Prostate gland (tissue), 2 donors: ENCODE measurements at regions not wholly inside any gene's neighbourhood (a gene's known extent, or its start where the extent isn't known, plus 50 kb on each side); places are given as distances from the start of the nearest gene placed in this dataset.
"Not testable (repeated sequence)": the region's sequence is repeated elsewhere in the genome, so short reads cannot be mapped to it uniquely, and the experiment has no call there.

Experiments
- DNase-seq: peaks from one replicate; pipeline ENCODE4 v3.0.0-alpha.2; 2019; ENCODE audit warnings: low spot score
- H3K27ac ChIP-seq, 2 donors: fragments of 200-600 bp; sonication (generic); 2 replicates each; pipeline ENCODE4 v1.5.1; 2017 to 2019
- H3K27me3 ChIP-seq: fragments of 200-600 bp; sonication (generic); replicated peaks from 2 replicates; pipeline ENCODE4 v1.5.1; 2019; ENCODE audit not compliant: insufficient read depth
- H3K36me3 ChIP-seq, 2 donors: fragments of 200-600 bp; sonication (generic); 1 replicate in 1 of 2; 2 replicates in 1 of 2; pipeline versions ENCODE4 v1.5.1 to v1.8.1; 2017 to 2019
- H3K4me1 ChIP-seq: fragments of 200-600 bp; sonication (generic); replicated peaks from 2 replicates; pipeline ENCODE4 v1.5.1; 2019
- H3K4me3 ChIP-seq, 2 donors: fragments of 200-600 bp; sonication (generic); 2 replicates each; pipeline ENCODE4 v1.5.1; 2017 to 2019
- H3K9me3 ChIP-seq: fragments of 200-600 bp; sonication (generic); 2 replicates; pipeline ENCODE4 v1.5.1; 2017
- POLR2A ChIP-seq: fragments of 450-650 bp; IDR thresholded peaks from one replicate; pipeline ENCODE4 v1.6.1; 2016; ENCODE audit warnings: antibody characterized with exemption, mild to moderate bottlenecking
- POLR2AphosphoS5 ChIP-seq: sonication (generic); formaldehyde crosslinking; IDR thresholded peaks from one replicate; pipeline ENCODE4 v1.6.1; 2017; ENCODE audit warnings: antibody characterized with exemption
- WGBS: methylation state at CpG from one replicate; pipeline ENCODE4 v1.1.5; 2018; 5-methylcytosine and 5-hydroxymethylcytosine counted together
- intact Hi-C: fragments of 100-400 bp; cut with DNase I; formaldehyde crosslinking; loops from one replicate; pipeline ENCODE4 v1.14.2; 2022
- TF ChIP-seq, protein P1 (sequence below), 4 experiments: fragments of 200-600 bp in 2 of 4; fragments of 450-650 bp in 2 of 4; sonication (generic) in 2 of 4; IDR thresholded peaks; 1 replicate in 3 of 4; 2 replicates in 1 of 4; pipeline ENCODE4 v1.5.1; 2016 to 2019; ENCODE audit warnings: antibody characterized with exemption in 4 of 4, mild to moderate bottlenecking in 2 of 4, moderate library complexity in 2 of 4

DNA sequence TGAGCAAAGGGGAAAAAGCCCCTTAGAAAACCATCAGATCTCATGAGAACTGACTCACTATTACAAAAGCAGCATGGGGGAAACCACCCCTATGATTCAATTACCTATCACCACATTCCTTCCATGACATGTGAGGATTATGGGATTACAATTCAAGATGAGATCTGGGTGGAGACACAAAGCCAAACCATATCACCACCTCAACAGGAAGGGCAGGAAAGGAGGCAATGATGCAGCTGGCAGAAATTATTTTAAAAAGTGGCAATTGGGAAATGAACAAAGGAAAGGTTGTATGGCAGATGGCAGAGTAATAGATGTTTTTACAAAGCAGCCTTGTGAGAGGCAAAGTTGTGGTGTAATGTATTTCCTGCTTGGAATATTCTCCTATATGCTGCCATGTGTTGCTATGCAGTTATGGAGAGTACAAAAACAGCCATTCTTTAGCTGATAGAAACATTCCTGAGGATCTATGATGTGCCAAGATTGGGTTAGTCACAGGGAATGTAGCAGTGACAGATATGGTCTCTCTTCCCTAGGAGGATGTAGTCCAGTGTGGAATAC is 138.8 kb downstream of the SMC2 start:
- Histone ChIP-seq H3K9me3 (no peaks in the 10 kb centered on the region), H3K4me3 (no peak overlapping the region), H3K27ac (no peak overlapping the region), H3K27me3 (no peaks in the 10 kb centered on the region), H3K36me3 (no peaks in the 10 kb centered on the region), H3K4me1 (no peaks in the 10 kb centered on the region)
- no peak for DNase-seq
- TF ChIP-seq POLR2AphosphoS5 (no peak), POLR2A (no peak)
- TF ChIP-seq, protein P1, sequence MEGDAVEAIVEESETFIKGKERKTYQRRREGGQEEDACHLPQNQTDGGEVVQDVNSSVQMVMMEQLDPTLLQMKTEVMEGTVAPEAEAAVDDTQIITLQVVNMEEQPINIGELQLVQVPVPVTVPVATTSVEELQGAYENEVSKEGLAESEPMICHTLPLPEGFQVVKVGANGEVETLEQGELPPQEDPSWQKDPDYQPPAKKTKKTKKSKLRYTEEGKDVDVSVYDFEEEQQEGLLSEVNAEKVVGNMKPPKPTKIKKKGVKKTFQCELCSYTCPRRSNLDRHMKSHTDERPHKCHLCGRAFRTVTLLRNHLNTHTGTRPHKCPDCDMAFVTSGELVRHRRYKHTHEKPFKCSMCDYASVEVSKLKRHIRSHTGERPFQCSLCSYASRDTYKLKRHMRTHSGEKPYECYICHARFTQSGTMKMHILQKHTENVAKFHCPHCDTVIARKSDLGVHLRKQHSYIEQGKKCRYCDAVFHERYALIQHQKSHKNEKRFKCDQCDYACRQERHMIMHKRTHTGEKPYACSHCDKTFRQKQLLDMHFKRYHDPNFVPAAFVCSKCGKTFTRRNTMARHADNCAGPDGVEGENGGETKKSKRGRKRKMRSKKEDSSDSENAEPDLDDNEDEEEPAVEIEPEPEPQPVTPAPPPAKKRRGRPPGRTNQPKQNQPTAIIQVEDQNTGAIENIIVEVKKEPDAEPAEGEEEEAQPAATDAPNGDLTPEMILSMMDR (IDR thresholded peaks at IDR 0.05) = no peak
- intact Hi-C loops = no loop called here

DNA sequence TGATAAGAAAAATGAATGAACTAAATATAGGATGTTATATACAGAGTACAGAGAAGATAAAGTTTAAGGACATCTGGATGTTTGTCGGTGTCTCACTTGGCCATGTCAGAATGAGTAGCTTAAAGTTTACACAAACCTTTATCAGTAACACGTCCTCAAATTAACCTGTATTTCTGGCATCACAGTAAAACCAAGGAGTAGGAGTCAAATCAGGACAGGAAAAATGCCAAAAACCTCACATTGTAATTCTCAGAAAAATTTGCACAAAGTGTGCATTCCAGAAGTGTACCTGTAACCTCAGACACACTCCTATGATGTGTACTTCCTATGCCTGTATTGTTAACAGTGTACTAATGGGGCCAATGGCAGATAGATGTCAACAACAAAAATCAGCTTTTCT is 139.3 kb downstream of the SMC2 start:
- TF ChIP-seq, protein P1 (IDR thresholded peaks at IDR 0.05) = no peak
- TF ChIP-seq POLR2AphosphoS5 (no peak), POLR2A (no peak)
- WGBS = 36% methylated on average over 2 of the region's 2 CpGs
- intact Hi-C loops = no loop called here

DNA sequence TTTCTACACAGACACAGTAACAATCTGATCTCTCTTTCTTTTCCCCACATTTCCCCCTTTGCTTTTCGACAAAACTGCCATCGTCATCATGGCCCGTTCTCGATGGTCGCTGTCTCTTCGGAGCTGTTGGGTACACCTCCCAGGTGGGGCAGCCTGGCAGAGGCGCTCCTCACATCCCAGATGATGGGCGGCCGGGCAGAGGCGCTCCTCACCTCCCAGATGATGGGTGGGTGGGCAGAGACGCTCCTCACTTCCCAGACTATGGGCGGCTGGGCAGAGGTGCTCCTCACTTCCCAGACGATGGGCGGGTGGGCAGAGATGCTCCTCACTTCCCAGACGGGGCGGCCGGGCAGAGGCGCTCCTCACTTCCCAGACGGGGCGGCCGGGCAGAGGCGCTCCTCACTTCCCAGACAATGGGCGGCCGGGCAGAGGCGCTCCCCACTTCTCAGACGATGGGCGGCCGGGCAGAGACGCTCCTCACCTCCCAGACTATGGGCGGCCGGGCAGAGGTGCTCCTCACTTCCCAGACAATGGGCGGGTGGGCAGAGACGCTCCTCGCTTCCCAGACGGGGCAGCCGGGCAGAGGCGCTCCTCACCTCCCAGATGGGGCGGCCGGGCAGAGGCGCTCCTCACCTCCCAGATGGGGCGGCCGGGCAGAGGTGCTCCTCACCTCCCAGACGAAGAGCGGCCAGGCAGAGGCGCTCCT is 140.7 kb downstream of the SMC2 start:
- H3K36me3 ChIP-seq, H3K9me3 ChIP-seq, H3K4me3 ChIP-seq, H3K27ac ChIP-seq, H3K27me3 ChIP-seq, DNase-seq, H3K4me1 ChIP-seq, intact Hi-C loops: not testable (repeated sequence)
- WGBS = 92% methylated on average over 40 of the region's 45 CpGs

More for the DNA sequence above, 139.3 kb downstream of the SMC2 start:
- H3K27ac ChIP-seq = no peak overlapping the region
- no peaks in the 10 kb centered on the region for H3K9me3 ChIP-seq
- no peaks in the 10 kb centered on the region for H3K36me3 ChIP-seq
- DNase-seq = no peak
- no peaks in the 10 kb centered on the region for H3K4me1 ChIP-seq
- H3K4me3 ChIP-seq = no peak overlapping the region
- H3K27me3 ChIP-seq = no peaks in the 10 kb centered on the region

DNA sequence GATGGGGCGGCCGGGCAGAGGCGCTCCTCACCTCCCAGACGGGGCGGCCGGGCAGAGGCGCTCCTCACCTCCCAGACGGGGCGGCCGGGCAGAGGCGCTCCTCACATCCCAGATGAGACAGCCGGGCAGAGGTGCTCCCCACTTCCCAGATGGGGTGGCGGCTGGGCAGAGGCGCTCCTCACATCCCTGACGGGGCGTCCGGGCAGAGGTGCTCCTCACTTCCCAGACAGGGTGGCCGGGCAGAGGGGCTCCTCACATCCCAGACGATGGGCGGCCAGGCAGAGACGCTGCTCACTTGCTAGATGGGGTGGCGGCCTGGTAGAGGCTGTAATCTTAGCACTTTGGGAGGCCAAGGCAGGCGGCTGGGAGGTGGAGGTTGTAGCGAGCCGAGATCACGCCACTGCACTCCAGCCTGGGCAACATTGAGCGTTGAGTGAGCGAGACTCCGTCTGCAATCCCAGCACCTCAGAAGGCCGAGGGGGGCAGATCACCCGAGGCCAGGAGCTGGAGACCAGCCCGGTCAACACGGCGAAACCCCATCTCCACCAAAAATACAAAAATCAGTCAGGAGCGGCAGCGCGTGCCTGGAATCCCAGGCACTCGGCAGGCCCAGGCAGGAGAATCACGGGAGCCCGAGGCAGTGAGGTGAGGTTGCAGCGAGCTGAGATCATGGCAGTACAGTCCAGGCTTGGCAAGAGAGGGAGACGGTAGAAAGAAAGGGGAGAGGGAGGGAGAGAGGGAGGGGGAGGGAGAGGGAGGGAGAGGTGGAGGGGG is 141.4 kb downstream of the SMC2 start:
- 95% methylated on average over 42 of the region's 42 CpGs for WGBS
- H3K36me3 ChIP-seq, H3K4me1 ChIP-seq, H3K27me3 ChIP-seq, DNase-seq, intact Hi-C loops, H3K4me3 ChIP-seq, H3K9me3 ChIP-seq, H3K27ac ChIP-seq: not testable (repeated sequence)

DNA sequence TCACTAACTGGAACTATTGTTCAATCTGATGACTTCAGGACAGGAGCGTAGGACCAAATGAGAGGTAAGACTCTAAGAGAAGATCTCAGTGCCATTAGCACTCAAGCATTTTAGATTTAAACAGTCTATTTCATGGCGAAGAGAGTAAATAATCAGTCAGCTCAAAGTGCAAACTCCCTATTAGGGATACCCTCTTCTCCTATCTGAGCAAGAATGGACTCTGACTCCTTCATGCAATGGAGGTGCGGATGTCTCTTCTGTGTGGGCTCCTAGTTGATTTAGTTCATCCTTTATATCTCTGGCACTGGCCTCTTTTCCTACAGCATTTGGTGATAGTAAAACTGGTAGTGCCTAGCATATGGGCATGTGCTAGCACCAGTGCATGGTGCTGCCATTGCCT is 144.6 kb downstream of the SMC2 start:
- Histone ChIP-seq H3K4me3 (no peak overlapping the region), H3K9me3 (no peaks in the 10 kb centered on the region), H3K4me1 (no peaks in the 10 kb centered on the region), H3K27me3 (no peaks in the 10 kb centered on the region), H3K36me3 (no peaks in the 10 kb centered on the region), H3K27ac (no peak overlapping the region)
- DNase-seq = no peak
- intact Hi-C loops = no loop called here
- WGBS = 66% methylated on average over 3 of the region's 3 CpGs
- TF ChIP-seq, protein P1 (IDR thresholded peaks at IDR 0.05) = no peak

DNA sequence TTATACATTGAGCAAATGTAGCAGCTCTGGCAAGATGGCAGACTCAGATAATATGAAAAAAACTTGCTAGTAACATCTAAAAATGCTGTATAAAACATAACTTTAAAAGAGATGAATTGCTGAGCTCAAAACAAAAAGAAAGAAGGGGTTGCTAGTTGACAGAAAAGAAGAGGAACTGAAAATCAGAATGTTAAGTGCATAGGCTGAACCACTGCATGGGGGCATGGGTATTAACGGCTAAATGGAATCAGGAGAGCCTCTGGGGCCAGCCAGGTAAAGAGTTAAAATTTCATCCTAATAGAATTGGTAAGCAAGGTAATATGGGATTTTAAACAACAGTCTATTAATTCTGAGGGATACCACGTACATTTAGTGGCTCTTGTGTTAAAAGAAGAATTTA is 146.8 kb downstream of the SMC2 start:
- intact Hi-C loops = no loop called here
- H3K27ac ChIP-seq = no peak overlapping the region
- TF ChIP-seq POLR2A (no peak), POLR2AphosphoS5 (no peak)
- TF ChIP-seq, protein P1 (IDR thresholded peaks at IDR 0.05) = no peak
- 69% methylated on average over 2 of the region's 2 CpGs for WGBS
- H3K4me3 ChIP-seq = no peak overlapping the region
- H3K4me1 ChIP-seq = no peaks in the 10 kb centered on the region
- H3K27me3 ChIP-seq = no peaks in the 10 kb centered on the region
- no peaks in the 10 kb centered on the region for H3K36me3 ChIP-seq
- DNase-seq = no peak
- H3K9me3 ChIP-seq = no peaks in the 10 kb centered on the region
